ENCODE measurements at regions not wholly inside any gene's neighbourhood (a gene's known extent, or its start where the extent isn't known, plus 50 kb on each side); places are given as distances from the start of the nearest gene placed in this dataset.

GRCh38 chr16:22633280-22633679, 122.6 kb downstream of the NPIPB5 start:
- TF ChIP-seq EP300 (IDR thresholded peaks at IDR 0.05) (no peak), POLR2AphosphoS5 (IDR thresholded peaks at IDR 0.05) (no peak), POLR2A (IDR thresholded peaks at IDR 0.05) (no peak), CTCF (IDR thresholded peaks at IDR 0.05) (no peak)
- no peaks in the 10 kb centered on the region for H3K36me3 ChIP-seq
- 84 to 93% methylated on average over 5 of the region's 5 CpGs for WGBS, 2 donors
- H3K9me3 ChIP-seq, result peaks cover 0 to 4% (median 1%) of the 10 kb centered on the region in 4 donors
- no peak for DNase-seq
- intact Hi-C loops (cut with DNase I), result no loop called here
- H3K27ac ChIP-seq, result no peak overlapping the region
- peaks cover 0 to 12% (median 0%) of the 10 kb centered on the region in 3 donors for H3K27me3 ChIP-seq
- no peak overlapping the region for H3K4me3 ChIP-seq
- H3K4me1 ChIP-seq, result no peaks in the 10 kb centered on the region

- WGBS, 2 donors, result 57 to 59% methylated on average over 3 of the region's 3 CpGs
- DNase-seq, result no peak
- TF ChIP-seq EP300 (IDR thresholded peaks at IDR 0.05), result no peak
- no peak for TF ChIP-seq CTCF (IDR thresholded peaks at IDR 0.05)
- TF ChIP-seq POLR2AphosphoS5 (IDR thresholded peaks at IDR 0.05), result no peak
- no peak for TF ChIP-seq POLR2A (IDR thresholded peaks at IDR 0.05)
- H3K4me3 ChIP-seq, result no peak overlapping the region
- intact Hi-C loops (cut with DNase I), result no loop called here
- no peaks in the 10 kb centered on the region for H3K36me3 ChIP-seq
- H3K9me3 ChIP-seq, result peaks cover 0 to 4% (median 1%) of the 10 kb centered on the region in 4 donors
- peaks cover 0 to 12% (median 0%) of the 10 kb centered on the region in 3 donors for H3K27me3 ChIP-seq
- H3K27ac ChIP-seq, result no peak overlapping the region
- H3K4me1 ChIP-seq, result no peaks in the 10 kb centered on the region
Measured at GRCh38 chr16:22633799-22634198, 123.1 kb downstream of the NPIPB5 start.

- no peak for DNase-seq
- H3K9me3 ChIP-seq, result peaks cover 0 to 4% (median 1%) of the 10 kb centered on the region in 4 donors
- H3K27me3 ChIP-seq, result peaks cover 0 to 12% (median 0%) of the 10 kb centered on the region in 3 donors
- no peak overlapping the region for H3K4me3 ChIP-seq
- H3K4me1 ChIP-seq, result no peaks in the 10 kb centered on the region
- intact Hi-C loops (cut with DNase I), result no loop called here
- no peak overlapping the region for H3K27ac ChIP-seq
- H3K36me3 ChIP-seq, result no peaks in the 10 kb centered on the region
- no peak for TF ChIP-seq EP300 (IDR thresholded peaks at IDR 0.05)
- TF ChIP-seq POLR2AphosphoS5 (IDR thresholded peaks at IDR 0.05), result no peak
- no peak for TF ChIP-seq POLR2A (IDR thresholded peaks at IDR 0.05)
- TF ChIP-seq CTCF (IDR thresholded peaks at IDR 0.05), result no peak
Measured at GRCh38 chr16:22634954-22635353, 124.3 kb downstream of the NPIPB5 start.

GRCh38 chr16:22635357-22635761, 124.7 kb downstream of the NPIPB5 start:
- Histone ChIP-seq H3K36me3 (no peaks in the 10 kb centered on the region), H3K27me3 (peaks cover 0 to 12% (median 0%) of the 10 kb centered on the region in 3 donors), H3K27ac (no peak overlapping the region), H3K4me1 (no peaks in the 10 kb centered on the region), H3K4me3 (no peak overlapping the region), H3K9me3 (peaks cover 0 to 4% (median 1%) of the 10 kb centered on the region in 4 donors)
- WGBS, 2 donors, result 17 to 19% methylated on average over 2 of the region's 2 CpGs
- no peak for DNase-seq
- TF ChIP-seq POLR2AphosphoS5 (IDR thresholded peaks at IDR 0.05), result no peak
- TF ChIP-seq POLR2A (IDR thresholded peaks at IDR 0.05), result no peak
- no peak for TF ChIP-seq EP300 (IDR thresholded peaks at IDR 0.05)
- intact Hi-C loops (cut with DNase I), result no loop called here

- Histone ChIP-seq H3K4me3 (no peak overlapping the region), H3K27me3 (peaks cover 0 to 12% (median 0%) of the 10 kb centered on the region in 3 donors), H3K4me1 (no peaks in the 10 kb centered on the region), H3K36me3 (no peaks in the 10 kb centered on the region), H3K9me3 (peaks cover 0 to 4% (median 1%) of the 10 kb centered on the region in 4 donors), H3K27ac (no peak overlapping the region)
- intact Hi-C loops (cut with DNase I), result no loop called here
- TF ChIP-seq POLR2AphosphoS5 (IDR thresholded peaks at IDR 0.05) (no peak), POLR2A (IDR thresholded peaks at IDR 0.05) (no peak), CTCF (IDR thresholded peaks at IDR 0.05) (no peak), EP300 (IDR thresholded peaks at IDR 0.05) (no peak)
- DNase-seq, result no peak
- WGBS, 2 donors, result 39 to 44% methylated on average over 6 of the region's 6 CpGs
Measured at GRCh38 chr16:22635801-22636200, 125.1 kb downstream of the NPIPB5 start.

Data from sigmoid colon (tissue), 6 donors.